HG03108 (cell line): ENCODE measurements at regions not wholly inside any gene's neighbourhood (a gene's known extent, or its start where the extent isn't known, plus 50 kb on each side); places are given as distances from the start of the nearest gene placed in this dataset.

Source experiments
- ATAC-seq: cut with Tn5 transposase; IDR thresholded peaks from one replicate; pipeline ENCODE4 v1.9.1; 2021; ENCODE audit warnings: moderate library complexity; ENCODE audit not compliant: unreplicated experiment

DNA sequence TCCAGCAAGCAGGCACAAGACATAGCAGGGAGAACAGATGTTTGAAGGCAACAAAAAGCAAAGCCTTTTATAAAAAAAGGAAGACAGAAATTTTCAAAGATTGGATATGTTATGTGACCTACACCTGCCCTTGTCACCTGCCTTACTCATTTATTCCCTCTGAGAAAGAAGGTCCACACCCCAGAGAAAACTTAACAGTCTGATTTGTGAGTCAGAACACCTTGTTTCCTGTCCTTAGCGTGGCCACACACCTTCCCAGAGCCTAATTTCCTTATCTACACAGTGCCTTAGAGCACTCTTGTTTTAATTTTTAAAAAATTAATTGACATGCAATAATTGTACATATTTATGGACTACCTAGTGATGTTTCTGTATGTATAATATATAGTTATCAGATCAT is 419.0 kb upstream of the DAB2 start:
- ATAC-seq, result no peak

DNA sequence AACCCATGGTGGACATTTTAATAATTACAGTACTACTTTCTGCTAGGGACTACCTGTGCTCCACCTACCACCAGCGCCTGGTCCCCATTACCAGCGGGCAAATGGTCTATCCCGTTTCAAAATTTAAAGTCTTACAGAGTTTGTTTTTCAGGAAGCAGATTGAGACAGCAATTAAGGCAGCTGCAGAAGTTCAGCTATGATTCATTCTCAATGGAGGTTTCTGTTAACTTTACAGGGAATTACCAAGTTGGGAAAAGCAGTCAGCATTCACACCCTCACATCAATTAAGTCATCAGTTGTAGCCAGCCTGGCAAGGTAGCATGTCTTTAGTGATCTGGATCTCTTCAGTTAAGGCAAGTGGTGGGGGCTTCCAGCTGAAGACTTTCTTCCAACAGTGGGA is 410.6 kb upstream of the DAB2 start:
- ATAC-seq, result no peak

DNA sequence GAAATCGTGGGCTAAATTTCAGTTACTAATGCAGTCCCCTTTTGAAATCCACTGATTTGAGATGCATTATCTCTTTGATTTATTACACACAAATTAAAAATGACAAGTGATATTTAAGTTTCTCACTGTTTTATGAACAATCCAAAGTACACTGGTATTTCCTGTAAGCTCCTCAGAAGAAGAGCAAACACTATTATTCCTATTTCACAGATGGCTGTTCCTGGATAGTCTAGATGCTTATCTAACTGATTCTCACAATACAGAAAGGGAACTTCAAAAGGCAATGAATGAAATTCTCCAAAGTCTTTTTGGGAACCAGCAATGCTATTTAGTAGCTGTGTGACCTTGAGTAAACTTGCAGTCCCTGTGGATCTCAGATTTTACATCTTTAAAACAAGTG is 404.7 kb upstream of the DAB2 start:
- no peak for ATAC-seq

DNA sequence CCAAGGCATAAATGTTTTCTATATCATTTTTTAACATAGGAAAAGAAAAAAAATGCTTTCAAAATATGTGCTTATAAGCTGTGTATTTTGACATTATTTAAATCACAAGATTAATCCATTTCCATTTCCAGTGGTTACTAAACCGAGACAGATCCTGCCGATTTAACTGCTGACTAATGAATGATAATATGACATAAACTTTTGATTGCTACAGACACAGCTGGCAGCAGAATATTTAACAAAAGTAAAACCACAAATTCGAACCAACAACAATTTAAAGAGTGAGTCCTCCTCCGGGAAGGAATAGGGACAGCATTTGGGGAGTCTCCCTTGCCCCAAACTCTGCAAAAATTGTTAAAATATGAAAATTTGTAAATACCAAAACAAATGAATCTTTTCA is 401.3 kb upstream of the DAB2 start:
- no peak for ATAC-seq

DNA sequence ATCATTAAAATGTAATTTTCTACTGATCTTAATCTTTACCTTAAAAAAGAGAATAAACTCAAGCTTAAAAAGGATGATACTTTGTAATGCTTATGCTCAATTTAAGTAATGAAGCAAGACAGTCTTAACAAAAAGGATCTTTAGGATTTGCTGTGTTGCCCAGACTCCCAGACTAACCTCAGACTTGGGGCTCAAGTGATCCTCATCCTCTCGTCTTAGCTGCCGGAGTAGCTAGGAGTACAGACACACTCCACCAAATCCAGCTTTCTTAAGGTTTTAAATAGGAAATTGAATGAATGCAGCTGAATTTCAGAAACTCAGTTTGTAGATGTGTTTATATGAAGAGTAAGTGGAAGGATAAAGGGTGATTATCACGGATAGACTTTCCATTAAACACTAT is 400.5 kb upstream of the DAB2 start:
- no peak for ATAC-seq

DNA sequence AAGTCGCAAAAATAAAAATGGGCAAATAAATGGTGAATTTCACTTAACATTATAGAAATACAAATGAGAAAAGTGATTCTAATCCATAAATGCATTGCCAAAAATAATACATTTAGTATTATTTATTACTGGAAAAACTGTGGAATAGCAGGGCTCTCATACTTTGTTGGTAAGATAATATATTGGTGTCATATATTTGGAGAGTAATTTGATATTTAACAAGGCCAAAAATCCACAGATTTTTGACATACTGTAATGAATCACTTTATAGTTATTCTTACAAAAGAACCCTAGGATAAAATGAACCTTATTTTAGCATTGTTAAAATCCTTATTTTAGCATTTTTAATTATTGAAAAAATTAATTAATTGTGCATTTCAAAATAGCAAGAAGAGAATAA is 397.2 kb upstream of the DAB2 start:
- ATAC-seq, result no peak

DNA sequence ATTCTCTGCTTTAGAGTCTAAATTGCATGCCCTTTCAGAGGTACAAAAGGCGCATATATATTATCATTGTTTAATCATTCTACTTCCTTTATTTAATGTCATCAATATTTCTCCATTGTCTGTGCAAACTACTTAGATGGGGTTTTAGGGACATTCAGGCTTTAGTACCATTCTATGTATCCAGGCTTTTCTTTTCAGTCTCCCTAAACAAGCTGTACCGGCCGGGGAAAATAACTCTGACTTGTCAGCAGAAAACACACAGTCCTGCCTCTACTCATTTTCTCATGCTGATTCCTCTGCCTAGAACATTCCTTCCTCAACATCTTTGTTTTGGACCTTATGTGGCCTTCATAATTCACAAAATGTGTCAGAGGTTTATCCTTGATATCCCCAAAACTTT is 392.1 kb upstream of the DAB2 start:
- no peak for ATAC-seq

DNA sequence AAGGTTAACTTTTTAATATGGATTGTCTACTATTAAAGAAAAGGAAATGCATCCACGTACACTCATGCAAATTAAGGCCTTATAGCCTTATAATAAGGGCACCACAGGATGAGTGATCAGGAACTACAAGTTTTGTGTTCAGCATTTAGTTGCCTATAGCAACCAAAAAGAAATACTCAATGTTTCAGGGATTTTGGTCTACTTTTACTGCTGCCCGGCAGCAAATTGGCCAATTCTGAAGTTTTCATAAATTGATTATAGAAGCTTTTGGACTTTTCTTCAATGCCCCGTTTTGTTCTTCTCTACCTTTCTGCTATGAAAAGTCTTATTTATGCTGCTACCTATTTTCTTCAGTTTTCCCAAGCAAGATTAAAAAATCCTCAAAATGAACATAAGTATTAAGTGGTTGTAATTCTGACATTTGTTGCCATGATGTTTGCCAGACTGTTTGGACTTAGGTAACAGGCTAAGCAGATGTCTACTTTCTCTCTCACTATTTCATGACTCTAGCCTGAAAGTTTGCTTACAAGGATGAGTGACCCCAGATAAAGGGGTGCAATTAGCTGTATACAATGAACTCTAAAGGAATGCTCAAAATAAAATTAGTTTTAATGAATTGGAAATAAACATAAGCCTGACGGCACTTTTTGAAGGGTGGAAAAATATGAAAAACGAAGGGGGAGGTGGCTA is 391.5 kb upstream of the DAB2 start:
- ATAC-seq, result no peak

DNA sequence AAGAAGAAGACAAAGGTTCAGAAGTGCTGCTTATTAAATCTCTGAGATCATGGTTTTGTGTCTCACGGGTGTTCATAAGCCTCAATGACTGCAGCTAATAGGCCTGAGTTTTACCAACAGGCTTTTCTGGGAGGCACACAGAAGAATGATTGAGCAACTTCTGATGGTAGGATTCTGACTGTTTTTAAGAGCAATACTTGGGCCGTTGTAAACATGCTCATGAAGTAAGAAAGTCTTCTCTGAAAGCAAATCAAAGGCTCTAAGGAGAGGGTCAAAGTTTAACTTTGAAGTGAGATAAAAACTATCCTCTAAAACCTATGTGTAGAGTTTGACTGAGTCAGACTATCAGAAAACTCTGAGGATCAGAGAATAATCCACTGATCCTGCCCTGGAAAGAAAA is 390.9 kb upstream of the DAB2 start:
- no peak for ATAC-seq

DNA sequence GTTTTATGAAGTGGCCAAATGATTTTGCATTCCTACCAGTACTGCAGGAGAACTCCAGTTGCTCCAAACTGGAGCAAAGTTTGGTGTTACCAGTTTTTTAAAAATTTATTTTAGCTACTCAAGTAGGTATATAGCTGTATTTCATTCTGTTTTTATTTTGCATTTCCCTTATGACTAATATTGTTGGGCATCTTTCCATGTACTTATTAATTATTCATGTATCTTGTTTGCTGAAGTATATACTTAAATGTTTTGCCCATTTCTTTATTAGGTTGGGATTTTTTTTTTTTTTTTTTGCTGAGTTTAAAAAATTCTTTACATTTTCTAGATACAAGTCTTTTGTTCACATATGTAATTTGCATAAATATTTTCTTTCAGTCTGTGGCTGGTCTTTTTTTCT is 386.6 kb upstream of the DAB2 start:
- ATAC-seq, result no peak

DNA sequence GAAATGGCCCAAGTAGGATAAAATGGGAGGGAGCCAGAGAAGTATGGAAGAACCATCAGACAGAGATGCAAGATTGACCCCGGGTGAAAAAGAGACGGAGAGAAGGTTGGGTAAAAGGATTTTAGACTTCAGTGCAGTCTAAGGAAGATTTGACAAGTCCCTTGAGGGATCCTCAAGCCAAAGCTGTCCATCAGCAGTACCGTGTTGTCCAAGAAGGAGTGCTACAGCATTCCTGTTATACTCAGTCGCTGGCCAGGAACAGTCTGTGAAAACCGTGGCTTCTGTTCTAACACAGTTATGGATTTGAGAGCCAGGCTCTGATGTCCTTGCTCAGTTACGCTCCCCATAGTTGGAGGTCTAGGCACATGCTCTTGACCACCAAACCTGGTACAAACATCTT is 383.9 kb upstream of the DAB2 start:
- ATAC-seq, result no peak

DNA sequence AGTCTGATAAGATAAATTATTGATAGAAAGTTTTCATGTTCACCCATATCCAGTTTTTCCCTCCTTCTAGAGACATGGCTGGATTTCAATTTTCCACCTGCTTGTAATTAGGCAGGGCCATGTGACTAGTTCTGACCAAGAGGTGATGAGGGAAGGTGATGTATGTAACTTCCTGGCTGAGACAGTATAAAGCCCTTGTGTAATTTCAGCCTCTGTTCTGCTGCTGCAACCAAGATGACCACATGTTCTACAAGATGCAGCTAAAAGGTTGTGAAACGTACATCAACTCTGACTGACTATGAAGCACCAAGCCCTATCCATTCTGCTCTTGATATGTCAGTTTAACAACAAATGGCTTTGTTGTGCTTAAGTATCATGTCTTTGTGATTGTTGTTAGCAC is 376.5 kb upstream of the DAB2 start:
- no peak for ATAC-seq

DNA sequence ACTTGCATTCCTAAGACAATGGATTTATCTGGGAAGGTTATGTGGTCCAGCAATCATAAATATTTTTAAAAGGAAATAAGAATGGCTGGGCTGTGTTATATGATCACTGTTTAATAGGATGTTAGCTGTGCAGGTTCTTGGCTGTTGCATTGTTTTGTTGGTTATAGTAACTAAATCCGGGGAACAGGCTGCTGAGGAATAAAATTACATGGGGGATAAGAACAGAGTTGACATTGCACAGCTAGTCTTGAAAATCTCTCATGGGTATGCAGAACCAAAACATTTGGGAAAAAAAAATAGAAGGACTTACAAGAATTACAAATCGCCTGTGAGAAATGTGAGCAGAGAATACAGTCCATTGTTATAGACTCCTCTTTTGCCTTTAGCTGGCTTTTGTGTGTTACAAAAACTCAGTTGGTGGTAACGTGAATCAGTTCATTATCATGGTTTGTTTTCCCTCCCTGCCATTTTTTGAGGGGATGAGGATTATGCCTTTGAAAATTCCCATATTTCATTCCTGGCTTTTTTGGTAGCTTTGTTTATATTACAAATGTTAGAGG is 375.3 kb upstream of the DAB2 start:
- no peak for ATAC-seq

DNA sequence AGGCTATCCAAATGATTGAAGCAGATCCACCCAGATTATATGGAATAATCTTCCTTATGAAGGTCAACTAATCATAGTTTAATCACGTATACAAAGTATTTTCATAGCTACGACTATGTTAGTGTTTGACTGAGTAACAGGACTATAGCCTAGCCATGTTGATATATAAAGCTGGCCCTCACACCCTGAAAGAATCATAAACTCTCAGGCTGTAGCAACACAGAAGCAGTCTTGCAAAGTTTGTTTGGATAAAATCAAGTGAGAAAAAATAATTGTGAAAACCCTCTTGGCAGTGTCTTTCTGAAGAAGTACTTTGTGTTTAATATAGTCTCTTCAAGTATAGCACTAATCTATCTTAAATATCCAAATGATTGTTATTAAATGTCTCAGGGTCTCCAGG is 374.5 kb upstream of the DAB2 start:
- no peak for ATAC-seq

DNA sequence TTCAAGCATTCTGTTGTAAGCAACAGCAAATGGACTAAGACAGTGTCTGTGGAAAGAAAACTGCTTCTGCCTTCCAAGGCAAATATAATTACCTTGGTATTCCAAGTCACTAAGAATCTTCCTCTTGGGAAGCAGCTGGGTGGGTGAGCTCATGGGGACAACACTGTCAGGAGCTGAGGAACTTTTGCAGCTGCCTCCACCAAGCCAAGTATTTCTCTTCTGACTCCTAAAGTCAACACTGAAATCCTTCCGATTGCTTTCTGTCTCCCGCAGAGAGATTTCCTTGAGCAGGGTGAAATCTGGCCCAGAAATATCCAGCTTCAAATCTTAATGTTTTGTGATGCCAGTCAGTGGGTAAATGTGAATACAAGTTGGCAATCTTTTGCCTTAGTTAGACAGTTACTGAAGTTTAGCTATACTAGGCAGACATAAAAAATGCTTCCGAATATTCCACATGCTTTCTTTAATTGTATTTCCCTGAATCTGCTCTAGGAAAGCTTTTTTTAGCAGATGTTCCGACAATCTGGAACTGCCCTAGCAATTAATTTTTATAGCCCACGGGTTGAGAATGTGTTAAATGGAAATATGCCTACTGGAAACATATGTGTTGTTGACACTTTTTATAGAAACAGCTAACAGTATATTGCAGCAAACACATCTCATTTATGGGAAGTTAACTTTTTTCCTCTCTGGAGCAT is 369.9 kb upstream of the DAB2 start:
- no peak for ATAC-seq

DNA sequence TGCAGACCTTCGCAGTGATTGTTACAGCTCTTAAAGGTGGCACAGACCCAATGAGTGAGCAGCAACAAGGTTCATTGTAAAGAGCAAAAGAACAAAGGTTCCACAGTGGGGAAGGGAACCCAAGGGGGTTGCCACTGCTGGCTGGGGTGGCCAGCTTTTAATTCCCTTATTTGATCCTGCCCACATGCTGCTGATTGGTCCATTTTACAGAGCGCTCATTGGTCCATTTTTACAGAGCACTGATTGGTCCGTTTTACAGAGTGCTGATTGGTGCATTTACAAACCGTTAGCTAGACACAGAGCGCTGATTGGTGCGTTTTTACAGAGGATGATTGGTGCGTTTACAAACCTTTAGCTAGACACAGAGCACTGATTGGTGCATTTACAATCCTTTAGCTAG is 360.6 kb upstream of the DAB2 start:
- no peak for ATAC-seq

DNA sequence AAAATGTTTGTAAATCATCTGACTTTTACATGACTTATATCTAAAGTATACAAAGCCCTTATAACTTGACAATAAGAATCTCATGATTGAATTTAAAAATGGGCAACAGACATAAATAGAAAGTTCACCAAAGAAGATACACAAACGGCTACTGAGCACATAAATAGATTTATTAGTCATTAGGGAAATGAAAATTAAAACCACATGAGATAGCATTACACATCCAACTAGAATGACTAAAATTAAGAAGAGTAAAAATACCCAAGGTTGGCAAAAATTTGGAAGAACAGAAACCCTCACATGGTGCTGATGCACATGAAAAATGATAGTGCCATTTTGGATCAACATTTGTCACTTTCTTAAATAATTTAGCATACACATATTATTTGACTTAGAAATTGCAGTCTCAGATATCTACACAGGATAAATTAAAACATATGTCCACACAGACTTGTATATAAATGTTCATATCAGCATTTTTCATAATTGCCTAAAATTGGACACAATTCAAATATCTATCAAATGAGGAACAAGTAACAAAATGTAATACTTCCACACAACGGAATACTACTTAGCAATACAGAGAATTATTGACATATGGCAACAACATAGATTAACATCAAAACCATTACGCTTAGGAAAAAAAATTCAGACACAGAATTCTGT is 359.1 kb upstream of the DAB2 start:
- ATAC-seq, result no peak

DNA sequence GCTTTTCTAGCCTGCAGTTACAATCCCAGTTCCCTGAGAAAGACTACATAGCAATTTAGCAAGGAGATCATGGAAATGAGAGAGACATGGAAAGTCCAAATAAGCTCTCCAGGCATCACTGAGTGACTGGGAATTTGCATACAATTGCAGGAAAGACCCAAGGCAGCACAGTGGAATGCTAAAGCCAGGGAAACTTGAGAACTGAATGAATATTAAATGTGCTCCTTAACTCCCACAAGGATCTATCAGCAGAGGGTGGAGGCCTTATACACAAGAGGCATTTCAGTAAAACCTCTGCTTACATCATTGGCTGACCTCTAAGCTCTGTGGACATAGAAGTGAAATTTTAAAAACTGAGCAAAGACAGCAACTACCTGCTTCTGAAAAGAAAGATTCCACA is 355.6 kb upstream of the DAB2 start:
- no peak for ATAC-seq

DNA sequence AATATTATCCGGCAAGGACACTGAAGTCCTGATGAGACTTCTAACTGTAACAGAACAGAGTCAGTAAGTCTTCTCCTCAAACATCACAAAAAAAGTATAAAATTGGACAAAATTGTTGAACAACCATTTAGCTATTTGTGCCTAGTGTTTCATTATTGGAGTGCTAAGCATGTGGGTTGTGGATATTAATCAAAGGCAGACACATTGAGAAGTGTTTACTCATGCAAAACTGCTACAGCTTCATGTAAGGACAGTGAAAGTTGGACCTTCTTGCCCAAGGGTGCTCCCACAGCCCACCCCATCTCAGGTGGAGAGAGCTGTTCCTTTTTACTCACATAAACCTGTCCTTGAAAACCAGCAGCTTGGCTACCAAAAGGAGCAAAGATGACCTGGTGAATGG is 355.1 kb upstream of the DAB2 start:
- no peak for ATAC-seq

DNA sequence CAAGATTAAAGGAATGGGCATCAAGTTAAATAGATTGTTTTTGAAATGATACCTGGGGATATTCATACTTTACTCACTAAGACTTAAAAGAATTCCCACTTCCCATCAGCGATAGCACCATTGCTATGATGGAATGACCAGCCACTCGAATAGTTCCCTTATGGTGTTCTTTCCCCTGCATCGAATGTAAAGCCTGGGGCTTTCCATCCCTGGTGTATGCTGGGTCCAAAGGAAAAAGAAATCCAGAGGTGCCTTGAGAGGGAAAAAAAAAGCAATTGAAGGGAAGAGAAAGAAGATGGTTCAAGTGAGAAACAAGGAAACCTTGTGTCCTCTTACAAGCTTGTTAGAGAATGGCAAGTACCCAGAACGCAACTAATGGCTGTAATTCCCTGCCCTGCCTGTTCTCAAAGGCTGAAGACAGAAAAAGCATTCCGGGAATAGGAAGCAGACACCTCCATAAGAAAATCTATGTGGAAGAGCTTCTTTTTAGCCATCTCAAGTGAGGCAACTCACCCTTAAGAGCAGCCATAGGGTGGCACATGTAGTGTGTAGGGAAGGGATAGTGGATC is 351.1 kb upstream of the DAB2 start:
- ATAC-seq, result no peak

DNA sequence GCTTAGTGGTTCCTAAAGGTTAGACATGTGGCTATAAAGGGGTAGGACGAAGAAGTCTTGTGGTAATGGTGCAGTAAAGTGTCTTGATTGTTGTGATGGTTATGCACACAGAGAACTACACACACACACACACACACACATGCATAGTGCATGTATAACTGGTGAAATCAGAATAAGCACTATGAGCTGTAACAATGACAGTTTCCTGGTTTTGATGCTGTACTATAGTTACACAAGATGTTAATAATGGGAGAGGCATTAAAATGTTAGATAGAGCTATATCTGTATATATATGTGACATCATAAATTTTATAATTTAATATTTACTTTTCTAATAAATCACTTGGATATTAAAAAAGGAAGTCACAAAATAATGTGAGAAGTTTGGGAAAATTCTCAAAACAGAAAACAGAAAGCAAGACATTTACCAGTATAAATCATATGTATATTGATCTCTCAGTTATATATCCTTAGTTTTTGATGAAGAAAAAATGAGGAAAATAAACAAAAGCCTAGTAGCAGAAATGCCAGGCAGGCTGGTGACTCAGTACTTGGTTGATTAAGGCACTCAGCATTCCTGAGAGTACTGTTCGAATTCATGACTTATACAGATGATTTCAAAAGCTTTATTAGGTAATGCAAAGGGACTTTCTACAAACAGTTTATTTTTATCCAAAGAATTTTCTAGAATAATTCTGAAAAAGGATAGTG is 350.5 kb upstream of the DAB2 start:
- ATAC-seq, result no peak
